Activated naive CD8-positive, alpha-beta T cell treated with anti-CD3 and anti-CD28 coated beads for 36 hours (primary cell): ENCODE measurements at regions not wholly inside any gene's neighbourhood (a gene's known extent, or its start where the extent isn't known, plus 50 kb on each side); places are given as distances from the start of the nearest gene placed in this dataset.

ENCODE experiments used
- DNase-seq: peaks from one replicate; pipeline ENCODE4 v3.0.0; 2021
- H3K27ac Mint-ChIP-seq: one replicate; pipeline ENCODE4 v1.8.0; 2022; ENCODE audit warnings: mild to moderate bottlenecking, moderate library complexity, mixed read lengths
- H3K27me3 Mint-ChIP-seq: one replicate; pipeline ENCODE4 v1.8.0; 2022; ENCODE audit warnings: mild to moderate bottlenecking, mixed read lengths
- H3K36me3 Mint-ChIP-seq: one replicate; pipeline ENCODE4 v1.8.0; 2021; ENCODE audit warnings: mild to moderate bottlenecking, mixed read lengths
- H3K4me1 Mint-ChIP-seq: one replicate; pipeline ENCODE4 v1.8.0; 2021; ENCODE audit warnings: mixed read lengths
- H3K4me3 Mint-ChIP-seq: one replicate; pipeline ENCODE4 v1.8.0; 2022; ENCODE audit warnings: mild to moderate bottlenecking, moderate library complexity, mixed read lengths
- H3K9me3 Mint-ChIP-seq: one replicate; pipeline ENCODE4 v1.8.0; 2022; ENCODE audit warnings: mixed read lengths

DNA sequence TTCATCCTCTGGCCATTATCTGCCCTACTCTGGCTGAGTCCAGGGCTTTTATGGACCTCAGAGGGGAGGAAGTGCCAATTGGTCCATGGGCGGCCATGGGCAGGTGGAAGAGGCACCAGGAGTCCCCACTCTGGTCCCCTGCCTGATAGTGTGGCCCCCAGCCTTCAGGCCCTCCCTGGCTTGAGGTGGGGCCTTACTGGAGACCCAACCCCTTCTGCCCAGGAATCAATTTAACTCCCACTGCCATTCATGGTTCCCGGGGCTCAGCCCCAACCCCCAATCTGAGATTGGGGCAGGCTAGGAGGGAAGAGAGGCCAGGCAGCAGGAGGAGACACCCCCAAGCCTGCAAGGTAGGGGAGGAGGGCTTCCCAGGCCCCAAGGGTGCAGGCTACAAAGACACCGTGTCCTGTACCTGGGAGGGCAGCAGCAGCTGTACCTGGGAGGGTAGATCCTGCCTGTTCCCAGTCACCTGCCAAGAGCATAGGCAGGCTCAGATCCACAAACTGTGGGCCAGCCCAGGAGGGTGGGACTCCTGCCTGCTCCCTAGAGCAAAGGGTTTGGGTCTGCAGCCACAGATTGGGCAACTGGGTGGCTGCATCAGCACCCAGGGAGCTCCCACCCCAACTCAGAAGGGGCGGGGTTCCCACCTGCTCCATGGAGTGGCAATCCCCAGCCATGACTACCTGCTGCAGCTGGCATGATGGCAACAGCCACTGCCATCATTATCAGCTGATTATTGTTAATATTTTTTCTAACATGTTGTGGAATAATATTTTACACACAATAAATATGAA is 1044.1 kb upstream of the B3GALT2 start:
- no peaks in the 10 kb centered on the region for H3K36me3 Mint-ChIP-seq
- no peak overlapping the region for H3K27ac Mint-ChIP-seq
- H3K4me3 Mint-ChIP-seq, result no peak overlapping the region
- DNase-seq, result no peak
- H3K27me3 Mint-ChIP-seq, result no peaks in the 10 kb centered on the region
- H3K4me1 Mint-ChIP-seq, result peaks cover 9% of the 10 kb centered on the region
- no peaks in the 10 kb centered on the region for H3K9me3 Mint-ChIP-seq

DNA sequence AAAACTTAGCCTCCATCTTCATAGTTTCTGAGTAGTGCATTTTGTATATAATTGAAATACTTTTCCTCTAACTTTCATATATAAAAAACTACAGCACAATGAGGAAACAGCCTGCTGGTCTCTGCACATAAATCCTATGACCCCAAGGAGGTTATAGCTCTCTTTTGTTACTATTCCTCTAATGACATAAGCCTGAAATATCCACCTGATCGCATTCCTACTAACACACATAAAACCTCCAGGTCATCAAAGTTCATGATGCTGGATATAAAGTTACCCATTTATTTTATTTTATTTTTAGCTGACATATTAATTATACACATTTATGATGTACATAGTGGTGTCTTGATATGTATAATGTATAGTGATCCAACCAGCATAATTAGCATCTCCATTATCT is 1042.0 kb upstream of the B3GALT2 start:
- H3K27me3 Mint-ChIP-seq, result no peaks in the 10 kb centered on the region
- H3K27ac Mint-ChIP-seq, result no peak overlapping the region
- no peaks in the 10 kb centered on the region for H3K9me3 Mint-ChIP-seq

DNA sequence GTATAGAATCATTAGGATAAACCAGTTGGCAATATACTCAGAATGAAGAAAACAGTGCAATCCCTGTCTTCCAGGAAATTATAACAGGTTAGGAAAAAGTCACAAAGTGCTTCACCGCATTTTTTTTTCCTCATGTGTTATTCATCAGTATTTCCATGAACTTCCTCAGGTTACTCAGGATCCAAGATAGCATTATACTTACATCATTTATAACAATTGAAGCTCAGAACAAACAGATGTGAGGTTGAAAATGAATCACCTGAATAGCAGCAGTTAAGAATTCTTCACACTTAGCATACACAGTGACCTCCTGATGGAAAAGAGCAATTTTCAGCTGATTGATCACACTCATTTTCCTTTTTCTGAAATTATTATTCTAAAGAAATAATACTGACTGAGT is 1040.7 kb upstream of the B3GALT2 start:
- Mint-ChIP-seq H3K9me3 (no peaks in the 10 kb centered on the region), H3K36me3 (no peaks in the 10 kb centered on the region), H3K4me1 (peaks cover 13% of the 10 kb centered on the region), H3K27me3 (no peaks in the 10 kb centered on the region), H3K27ac (no peak overlapping the region), H3K4me3 (no peak overlapping the region)
- DNase-seq, result no peak

More for the DNA sequence above, 1042.0 kb upstream of the B3GALT2 start:
- no peaks in the 10 kb centered on the region for H3K36me3 Mint-ChIP-seq
- no peak overlapping the region for H3K4me3 Mint-ChIP-seq
- H3K4me1 Mint-ChIP-seq, result peaks cover 13% of the 10 kb centered on the region
- no peak for DNase-seq

DNA sequence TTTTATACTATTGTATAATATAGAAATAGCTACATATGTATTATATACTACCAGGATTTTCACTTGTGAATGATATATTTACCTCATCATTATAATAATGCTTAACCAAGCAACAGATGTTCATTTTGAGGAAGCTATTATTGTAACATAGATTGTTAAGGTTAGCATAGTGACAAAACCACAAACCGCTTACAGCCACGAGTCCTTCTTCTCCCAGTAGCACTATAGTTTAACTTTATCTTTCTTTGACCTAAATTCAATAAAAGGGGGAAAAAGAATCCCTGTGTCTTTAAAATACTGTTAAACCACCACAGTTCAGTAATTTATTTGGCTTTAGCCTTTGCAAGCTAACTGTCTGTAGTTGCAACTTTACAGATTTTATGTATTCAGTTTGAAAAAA is 1039.4 kb upstream of the B3GALT2 start:
- no peaks in the 10 kb centered on the region for H3K36me3 Mint-ChIP-seq
- H3K27ac Mint-ChIP-seq, result no peak overlapping the region
- peaks cover 5% of the 10 kb centered on the region for H3K9me3 Mint-ChIP-seq
- peaks cover 13% of the 10 kb centered on the region for H3K4me1 Mint-ChIP-seq
- DNase-seq, result no peak
- no peaks in the 10 kb centered on the region for H3K27me3 Mint-ChIP-seq
- no peak overlapping the region for H3K4me3 Mint-ChIP-seq

DNA sequence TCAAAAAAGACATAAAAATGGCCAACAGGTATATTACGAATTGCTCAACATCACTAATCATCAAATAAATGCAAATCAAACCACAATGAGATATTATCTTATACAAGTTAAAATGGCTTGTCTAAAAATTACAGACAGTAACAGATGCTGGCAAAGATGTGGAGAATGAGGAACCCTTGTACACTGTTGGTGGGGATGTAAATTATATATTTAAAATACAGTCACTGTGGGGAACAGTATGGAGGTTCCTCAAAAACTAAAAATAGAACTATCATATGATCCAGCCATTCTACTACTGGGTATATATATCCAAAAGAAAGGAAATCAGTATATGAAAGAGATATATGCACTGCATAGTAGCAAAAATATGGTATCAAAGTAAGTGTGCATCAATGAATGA is 1037.2 kb upstream of the B3GALT2 start:
- H3K4me1 Mint-ChIP-seq, result peaks cover 13% of the 10 kb centered on the region
- no peak overlapping the region for H3K27ac Mint-ChIP-seq
- H3K9me3 Mint-ChIP-seq, result peaks cover 7% of the 10 kb centered on the region
- H3K36me3 Mint-ChIP-seq, result no peaks in the 10 kb centered on the region
- DNase-seq, result no peak
- H3K4me3 Mint-ChIP-seq, result no peak overlapping the region
- no peaks in the 10 kb centered on the region for H3K27me3 Mint-ChIP-seq

DNA sequence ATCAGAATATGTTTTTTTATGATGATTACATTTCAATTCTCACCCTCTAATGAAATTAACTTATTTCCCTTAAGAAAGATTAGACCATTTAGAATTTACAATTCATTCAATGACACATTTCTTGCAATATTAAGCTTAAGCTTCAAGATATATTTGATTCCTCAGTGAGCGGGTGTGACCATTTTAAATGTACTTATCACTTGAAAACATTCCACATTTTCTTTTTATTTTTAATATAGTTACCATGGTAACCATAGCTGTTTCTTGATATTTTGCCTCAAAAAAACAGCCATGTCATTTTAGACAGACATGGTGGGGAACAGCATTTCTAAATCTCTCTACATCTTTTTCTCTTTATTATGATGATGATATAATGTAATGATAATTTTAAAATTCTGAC is 1029.0 kb upstream of the B3GALT2 start:
- no peaks in the 10 kb centered on the region for H3K4me1 Mint-ChIP-seq

GRCh38 chr1:194214735-194215134 is 1028.3 kb upstream of the B3GALT2 start:
- DNase-seq, result no peak
- H3K4me3 Mint-ChIP-seq, result no peak overlapping the region
- no peak overlapping the region for H3K27ac Mint-ChIP-seq
- peaks cover 3% of the 10 kb centered on the region for H3K9me3 Mint-ChIP-seq
- H3K27me3 Mint-ChIP-seq, result no peaks in the 10 kb centered on the region
- no peaks in the 10 kb centered on the region for H3K36me3 Mint-ChIP-seq
- H3K4me1 Mint-ChIP-seq, result no peaks in the 10 kb centered on the region

More for the DNA sequence above, 1029.0 kb upstream of the B3GALT2 start:
- H3K27ac Mint-ChIP-seq, result no peak overlapping the region
- no peaks in the 10 kb centered on the region for H3K36me3 Mint-ChIP-seq
- peaks cover 3% of the 10 kb centered on the region for H3K9me3 Mint-ChIP-seq
- no peak for DNase-seq
- no peak overlapping the region for H3K4me3 Mint-ChIP-seq
- no peaks in the 10 kb centered on the region for H3K27me3 Mint-ChIP-seq

GRCh38 chr1:194209920-194210319 is 1023.5 kb upstream of the B3GALT2 start:
- no peak for DNase-seq
- Mint-ChIP-seq H3K4me1 (no peaks in the 10 kb centered on the region), H3K4me3 (no peak overlapping the region), H3K36me3 (no peaks in the 10 kb centered on the region), H3K9me3 (peaks cover 1% of the 10 kb centered on the region), H3K27ac (no peak overlapping the region), H3K27me3 (no peaks in the 10 kb centered on the region)

GRCh38 chr1:194208674-194209073 is 1022.3 kb upstream of the B3GALT2 start:
- DNase-seq, result no peak
- Mint-ChIP-seq H3K4me3 (no peak overlapping the region), H3K9me3 (peaks cover 1% of the 10 kb centered on the region), H3K27me3 (no peaks in the 10 kb centered on the region), H3K36me3 (no peaks in the 10 kb centered on the region), H3K4me1 (no peaks in the 10 kb centered on the region), H3K27ac (no peak overlapping the region)

DNA sequence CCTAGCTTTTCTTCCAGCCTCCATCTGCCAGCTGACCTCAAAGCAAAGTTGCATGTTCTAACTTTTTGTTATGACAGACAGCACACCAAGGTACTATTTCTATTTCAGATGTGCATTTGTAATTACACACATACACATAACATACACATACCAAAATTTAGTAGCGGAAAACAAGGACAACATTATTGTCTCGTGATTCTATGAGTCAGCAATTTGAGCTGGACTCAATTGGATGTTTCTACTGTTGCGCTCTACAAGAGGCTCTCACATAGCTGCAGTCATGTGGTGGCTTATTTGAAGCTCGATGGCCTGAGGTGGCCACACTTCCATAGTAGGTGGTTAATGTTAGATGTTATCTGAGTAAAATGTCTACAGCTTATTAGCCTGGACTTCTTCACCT is 1010.1 kb upstream of the B3GALT2 start:
- Mint-ChIP-seq H3K9me3 (no peaks in the 10 kb centered on the region), H3K4me3 (no peak overlapping the region), H3K27ac (no peak overlapping the region)

GRCh38 chr1:194194724-194195123 is 1008.3 kb upstream of the B3GALT2 start:
- Mint-ChIP-seq H3K9me3 (no peaks in the 10 kb centered on the region), H3K4me1 (no peaks in the 10 kb centered on the region), H3K36me3 (no peaks in the 10 kb centered on the region), H3K27ac (no peak overlapping the region), H3K4me3 (no peak overlapping the region), H3K27me3 (no peaks in the 10 kb centered on the region)
- DNase-seq, result no peak

More for the DNA sequence above, 1010.1 kb upstream of the B3GALT2 start:
- DNase-seq, result no peak
- no peaks in the 10 kb centered on the region for H3K36me3 Mint-ChIP-seq
- no peaks in the 10 kb centered on the region for H3K27me3 Mint-ChIP-seq
- no peaks in the 10 kb centered on the region for H3K4me1 Mint-ChIP-seq

DNA sequence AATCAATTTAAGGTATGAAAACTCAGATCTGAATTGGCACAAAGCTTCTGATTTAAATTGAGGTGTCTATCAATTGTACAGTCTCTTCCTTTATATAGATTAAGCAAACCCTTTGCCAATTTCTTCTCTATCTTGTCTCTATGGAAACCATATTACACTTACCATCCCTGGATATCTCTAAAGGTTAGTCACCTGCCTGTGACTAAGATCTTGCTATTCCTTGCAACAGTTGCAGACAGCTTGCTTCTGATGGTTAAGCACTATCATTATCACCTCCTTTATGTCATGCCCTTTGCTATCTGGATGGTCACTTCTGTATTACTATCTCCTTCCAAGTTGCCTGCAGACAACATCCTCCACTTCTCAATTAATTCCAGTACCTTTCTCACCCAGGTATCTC is 998.6 kb upstream of the B3GALT2 start:
- Mint-ChIP-seq H3K4me1 (no peaks in the 10 kb centered on the region), H3K4me3 (no peak overlapping the region)

DNA sequence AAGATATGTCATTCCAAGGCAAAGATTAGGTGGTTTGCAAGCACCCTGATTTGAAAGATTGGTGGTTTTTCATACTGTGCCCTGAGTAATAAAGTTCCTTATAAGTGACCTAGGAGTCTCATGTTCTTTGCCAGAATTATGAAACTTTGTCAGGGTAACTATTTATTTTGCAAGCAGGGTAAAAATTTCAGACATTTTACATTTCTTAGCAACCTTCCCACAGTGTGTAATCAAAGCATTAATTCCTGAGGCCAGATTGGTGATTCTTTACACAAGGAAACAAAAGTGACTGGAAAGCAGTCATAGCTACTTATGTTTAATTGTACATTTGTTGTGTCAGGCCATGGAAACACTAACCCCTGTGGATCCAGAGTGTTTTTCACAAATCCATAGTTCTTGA is 998.0 kb upstream of the B3GALT2 start:
- no peak for DNase-seq
- no peaks in the 10 kb centered on the region for H3K27me3 Mint-ChIP-seq

More for the DNA sequence above, 998.6 kb upstream of the B3GALT2 start:
- Mint-ChIP-seq H3K27me3 (no peaks in the 10 kb centered on the region), H3K36me3 (peaks cover 2% of the 10 kb centered on the region), H3K9me3 (peaks cover 3% of the 10 kb centered on the region), H3K27ac (no peak overlapping the region)
- DNase-seq, result no peak

GRCh38 chr1:194181845-194182244 is 995.4 kb upstream of the B3GALT2 start:
- no peak overlapping the region for H3K4me3 Mint-ChIP-seq
- peaks cover 2% of the 10 kb centered on the region for H3K36me3 Mint-ChIP-seq
- H3K4me1 Mint-ChIP-seq, result no peaks in the 10 kb centered on the region
- DNase-seq, result no peak
- no peak overlapping the region for H3K27ac Mint-ChIP-seq
- H3K9me3 Mint-ChIP-seq, result peaks cover 3% of the 10 kb centered on the region
- no peaks in the 10 kb centered on the region for H3K27me3 Mint-ChIP-seq

More for the DNA sequence above, 998.0 kb upstream of the B3GALT2 start:
- Mint-ChIP-seq H3K36me3 (peaks cover 2% of the 10 kb centered on the region), H3K4me3 (no peak overlapping the region), H3K4me1 (no peaks in the 10 kb centered on the region), H3K27ac (no peak overlapping the region), H3K9me3 (peaks cover 3% of the 10 kb centered on the region)

GRCh38 chr1:194176212-194176611 is 989.8 kb upstream of the B3GALT2 start:
- Mint-ChIP-seq H3K4me1 (no peaks in the 10 kb centered on the region), H3K27ac (no peak overlapping the region), H3K36me3 (no peaks in the 10 kb centered on the region), H3K9me3 (peaks cover under 1% of the 10 kb centered on the region), H3K4me3 (no peak overlapping the region), H3K27me3 (no peaks in the 10 kb centered on the region)
- no peak for DNase-seq

- Mint-ChIP-seq H3K9me3 (no peaks in the 10 kb centered on the region), H3K4me1 (no peaks in the 10 kb centered on the region), H3K4me3 (no peak overlapping the region), H3K27me3 (no peaks in the 10 kb centered on the region), H3K27ac (no peak overlapping the region), H3K36me3 (no peaks in the 10 kb centered on the region)
- no peak for DNase-seq
Measured at GRCh38 chr1:194175251-194175650, 988.8 kb upstream of the B3GALT2 start.
